ENCODE measurements at regions not wholly inside any gene's neighbourhood (a gene's known extent, or its start where the extent isn't known, plus 50 kb on each side); places are given as distances from the start of the nearest gene placed in this dataset.

GRCh38 chr17:79164913-79165695 lies 90.5 kb downstream of the ENGASE start:
- DNase-seq, result no peak

- no peak for DNase-seq
Measured at GRCh38 chr17:79164408-79164807, 89.8 kb downstream of the ENGASE start.

GRCh38 chr17:79163071-79163470 lies 88.4 kb downstream of the ENGASE start:
- DNase-seq, result no peak

GRCh38 chr17:79162012-79162963 lies 87.7 kb downstream of the ENGASE start:
- DNase-seq, result no peak

GRCh38 chr17:79160980-79161636 lies 86.5 kb downstream of the ENGASE start:
- DNase-seq, result peak in 1 of 2 donors; percentile 5

- no peak for DNase-seq
Measured at GRCh38 chr17:79159926-79160325, 85.3 kb downstream of the ENGASE start.

GRCh38 chr17:79159471-79159870 lies 84.8 kb downstream of the ENGASE start:
- no peak for DNase-seq

- no peak for DNase-seq
Measured at GRCh38 chr17:79156463-79157095, 82.0 kb downstream of the ENGASE start.

GRCh38 chr17:79155701-79156100 lies 81.1 kb downstream of the ENGASE start:
- no peak for DNase-seq

GRCh38 chr17:79154951-79155585 lies 80.4 kb downstream of the ENGASE start:
- DNase-seq, result no peak

GRCh38 chr17:79154446-79154845 lies 79.8 kb downstream of the ENGASE start:
- DNase-seq, result no peak

- no peak for DNase-seq
Measured at GRCh38 chr17:79153367-79154130, 78.9 kb downstream of the ENGASE start.

GRCh38 chr17:79152636-79153035 lies 78.0 kb downstream of the ENGASE start:
- no peak for DNase-seq

GRCh38 chr17:79152110-79152509 lies 77.5 kb downstream of the ENGASE start:
- no peak for DNase-seq

GRCh38 chr17:79150799-79151198 lies 76.2 kb downstream of the ENGASE start:
- DNase-seq, result no peak

- no peak for DNase-seq
Measured at GRCh38 chr17:79150035-79150733, 75.6 kb downstream of the ENGASE start.

- no peak for DNase-seq
Measured at GRCh38 chr17:79148584-79148983, 74.0 kb downstream of the ENGASE start.

- no peak for DNase-seq
Measured at GRCh38 chr17:79147746-79148506, 73.3 kb downstream of the ENGASE start.

- no peak for DNase-seq
Measured at GRCh38 chr17:79146562-79146961, 71.9 kb downstream of the ENGASE start.

- no peak for DNase-seq
Measured at GRCh38 chr17:79145548-79145947, 70.9 kb downstream of the ENGASE start.
